Colonic mucosa (tissue), 4 donors: ENCODE measurements at regions not wholly inside any gene's neighbourhood (a gene's known extent, or its start where the extent isn't known, plus 50 kb on each side); places are given as distances from the start of the nearest gene placed in this dataset.

Source experiments
- DNase-seq: peaks from one replicate; pipeline ENCODE4 v3.0.0-alpha.2; 2020
- H3K27ac ChIP-seq: fragments of 200-600 bp; one replicate; pipeline ENCODE4 v1.8.0; 2021
- H3K27me3 ChIP-seq: fragments of 200-600 bp; one replicate; pipeline ENCODE4 v1.8.0; 2021
- H3K36me3 ChIP-seq: fragments of 200-600 bp; one replicate; pipeline ENCODE4 v1.8.0; 2021
- H3K4me1 ChIP-seq: fragments of 200-600 bp; one replicate; pipeline ENCODE4 v1.8.0; 2021; ENCODE audit warnings: mild to moderate bottlenecking
- H3K4me3 ChIP-seq: fragments of 200-600 bp; one replicate; pipeline ENCODE4 v1.8.0; 2021
- H3K9ac ChIP-seq, 2 donors: one replicate each; pipeline ENCODE4 v1.7.0; 2013; ENCODE audit warnings: control low read depth in 2 of 2, low read depth in 2 of 2, low read length in 2 of 2
- H3K9me3 ChIP-seq: fragments of 200-600 bp; one replicate; pipeline ENCODE4 v1.8.0; 2021
- CTCF ChIP-seq: fragments of 200-600 bp; IDR thresholded peaks from one replicate; pipeline ENCODE4 v1.8.0; 2022; ENCODE audit warnings: antibody characterized with exemption, mild to moderate bottlenecking
- intact Hi-C: fragments of 100-400 bp; cut with DNase I; formaldehyde crosslinking; loops from one replicate; pipeline ENCODE4 v1.14.1; 2022
- donor health status: healthy.
- donor health status: DM: no; HTN: no; CAD: no.
- donor health status: DM: no; HTN: no; CAD: no.

GRCh38 chr13:111620166-111620565 is 299.7 kb downstream of the TEX29 start:
- H3K4me3 ChIP-seq: no peak overlapping the region
- intact Hi-C loops: no loop called here
- no peak overlapping the region for H3K27ac ChIP-seq
- no peak for DNase-seq
- H3K9me3 ChIP-seq: no peaks in the 10 kb centered on the region
- H3K9ac ChIP-seq: no peak overlapping the region
- no peaks in the 10 kb centered on the region for H3K27me3 ChIP-seq
- no peak for TF ChIP-seq CTCF
- no peaks in the 10 kb centered on the region for H3K4me1 ChIP-seq
- H3K36me3 ChIP-seq: no peaks in the 10 kb centered on the region

GRCh38 chr13:111620586-111620985 is 300.1 kb downstream of the TEX29 start:
- intact Hi-C loops: no loop called here
- H3K9ac ChIP-seq: no peak overlapping the region
- no peak overlapping the region for H3K27ac ChIP-seq
- no peaks in the 10 kb centered on the region for H3K9me3 ChIP-seq
- H3K4me1 ChIP-seq: no peaks in the 10 kb centered on the region
- H3K27me3 ChIP-seq: no peaks in the 10 kb centered on the region
- H3K36me3 ChIP-seq: no peaks in the 10 kb centered on the region
- no peak overlapping the region for H3K4me3 ChIP-seq
- no peak for TF ChIP-seq CTCF
- DNase-seq: no peak

GRCh38 chr13:111621164-111621563 is 300.7 kb downstream of the TEX29 start:
- intact Hi-C loops: no loop called here
- no peaks in the 10 kb centered on the region for H3K36me3 ChIP-seq
- no peak for DNase-seq
- H3K4me1 ChIP-seq: no peaks in the 10 kb centered on the region
- TF ChIP-seq CTCF: no peak
- no peak overlapping the region for H3K4me3 ChIP-seq
- no peak overlapping the region for H3K9ac ChIP-seq
- H3K9me3 ChIP-seq: no peaks in the 10 kb centered on the region
- H3K27me3 ChIP-seq: no peaks in the 10 kb centered on the region
- no peak overlapping the region for H3K27ac ChIP-seq

GRCh38 chr13:111622051-111622531 is 301.6 kb downstream of the TEX29 start:
- no peak for TF ChIP-seq CTCF
- Histone ChIP-seq H3K27me3 (no peaks in the 10 kb centered on the region), H3K27ac (no peak overlapping the region), H3K36me3 (no peaks in the 10 kb centered on the region), H3K9me3 (no peaks in the 10 kb centered on the region), H3K9ac (no peak overlapping the region), H3K4me3 (no peak overlapping the region), H3K4me1 (no peaks in the 10 kb centered on the region)
- DNase-seq: no peak
- intact Hi-C loops: no loop called here

GRCh38 chr13:111623208-111623607 is 302.8 kb downstream of the TEX29 start:
- no peak for DNase-seq
- no peaks in the 10 kb centered on the region for H3K36me3 ChIP-seq
- H3K4me1 ChIP-seq: no peaks in the 10 kb centered on the region
- no peak overlapping the region for H3K27ac ChIP-seq
- intact Hi-C loops: no loop called here
- TF ChIP-seq CTCF: no peak
- no peak overlapping the region for H3K4me3 ChIP-seq
- no peak overlapping the region for H3K9ac ChIP-seq
- no peaks in the 10 kb centered on the region for H3K27me3 ChIP-seq
- H3K9me3 ChIP-seq: no peaks in the 10 kb centered on the region
